ENCODE measurements at regions not wholly inside any gene's neighbourhood (a gene's known extent, or its start where the extent isn't known, plus 50 kb on each side); places are given as distances from the start of the nearest gene placed in this dataset.
A peak's percentile ranks its signal among the peaks of the same experiment; 100 is the strongest.

DNA sequence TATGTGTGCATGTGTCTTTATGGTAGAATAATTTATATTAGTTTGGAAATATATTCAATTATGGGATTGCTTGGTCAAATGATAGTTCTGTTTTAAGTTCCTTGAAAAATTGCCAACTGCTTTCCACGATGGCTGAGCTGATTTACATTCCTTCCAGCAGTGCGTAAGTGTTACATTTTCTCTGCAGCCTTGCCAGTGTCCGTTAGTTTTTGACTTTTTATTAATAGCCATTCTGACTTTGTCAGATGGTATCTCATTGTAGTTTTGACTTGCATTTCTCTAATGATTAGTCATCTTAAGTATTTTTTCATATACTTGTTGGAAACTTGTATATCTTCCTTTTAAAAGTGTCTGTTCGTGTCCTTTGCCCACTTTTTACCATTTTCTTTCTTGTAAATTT, 434.2 kb upstream of the POT1 start:
- TF ChIP-seq, protein P1, sequence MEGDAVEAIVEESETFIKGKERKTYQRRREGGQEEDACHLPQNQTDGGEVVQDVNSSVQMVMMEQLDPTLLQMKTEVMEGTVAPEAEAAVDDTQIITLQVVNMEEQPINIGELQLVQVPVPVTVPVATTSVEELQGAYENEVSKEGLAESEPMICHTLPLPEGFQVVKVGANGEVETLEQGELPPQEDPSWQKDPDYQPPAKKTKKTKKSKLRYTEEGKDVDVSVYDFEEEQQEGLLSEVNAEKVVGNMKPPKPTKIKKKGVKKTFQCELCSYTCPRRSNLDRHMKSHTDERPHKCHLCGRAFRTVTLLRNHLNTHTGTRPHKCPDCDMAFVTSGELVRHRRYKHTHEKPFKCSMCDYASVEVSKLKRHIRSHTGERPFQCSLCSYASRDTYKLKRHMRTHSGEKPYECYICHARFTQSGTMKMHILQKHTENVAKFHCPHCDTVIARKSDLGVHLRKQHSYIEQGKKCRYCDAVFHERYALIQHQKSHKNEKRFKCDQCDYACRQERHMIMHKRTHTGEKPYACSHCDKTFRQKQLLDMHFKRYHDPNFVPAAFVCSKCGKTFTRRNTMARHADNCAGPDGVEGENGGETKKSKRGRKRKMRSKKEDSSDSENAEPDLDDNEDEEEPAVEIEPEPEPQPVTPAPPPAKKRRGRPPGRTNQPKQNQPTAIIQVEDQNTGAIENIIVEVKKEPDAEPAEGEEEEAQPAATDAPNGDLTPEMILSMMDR (IDR thresholded peaks at IDR 0.05): no peak
- no peak for TF ChIP-seq ZFX (IDR thresholded peaks at IDR 0.05; ENCODE audit: borderline replicate concordance)

DNA sequence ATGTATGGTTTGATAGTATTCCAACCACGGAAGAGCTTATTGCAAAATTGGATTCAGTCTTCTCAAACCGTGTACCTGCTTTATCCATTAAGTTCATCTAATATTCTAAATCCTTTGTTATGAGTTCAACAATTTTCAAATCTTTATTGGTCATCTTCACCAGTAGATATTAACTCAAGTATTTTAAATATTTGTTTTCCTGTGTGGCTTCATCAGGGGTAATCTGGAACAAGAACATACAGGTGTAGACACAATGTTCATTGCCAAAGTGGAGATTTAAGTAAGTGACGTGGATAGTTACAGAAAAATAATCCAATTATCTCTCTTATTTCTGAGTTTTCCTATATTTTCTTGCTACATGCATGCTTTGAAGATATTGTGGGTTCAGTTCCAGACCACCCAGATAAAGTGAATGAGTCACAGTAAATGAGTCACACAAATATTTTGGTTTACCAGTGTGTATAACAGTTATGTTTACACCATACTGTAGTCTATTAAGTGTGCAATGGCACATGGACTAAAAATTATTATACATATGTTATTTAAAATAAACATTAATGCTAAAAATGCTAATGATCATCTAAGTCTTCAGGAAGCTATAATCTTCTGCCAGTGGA, 429.0 kb upstream of the POT1 start:
- TF ChIP-seq, protein P1 (IDR thresholded peaks at IDR 0.05): no peak
- no peak for TF ChIP-seq ZFX (IDR thresholded peaks at IDR 0.05; ENCODE audit: borderline replicate concordance)
- peak overlapping the region; percentile 85 for H3K27ac ChIP-seq

More for the DNA sequence above, 434.2 kb upstream of the POT1 start:
- H3K27ac ChIP-seq: no peak overlapping the region

DNA sequence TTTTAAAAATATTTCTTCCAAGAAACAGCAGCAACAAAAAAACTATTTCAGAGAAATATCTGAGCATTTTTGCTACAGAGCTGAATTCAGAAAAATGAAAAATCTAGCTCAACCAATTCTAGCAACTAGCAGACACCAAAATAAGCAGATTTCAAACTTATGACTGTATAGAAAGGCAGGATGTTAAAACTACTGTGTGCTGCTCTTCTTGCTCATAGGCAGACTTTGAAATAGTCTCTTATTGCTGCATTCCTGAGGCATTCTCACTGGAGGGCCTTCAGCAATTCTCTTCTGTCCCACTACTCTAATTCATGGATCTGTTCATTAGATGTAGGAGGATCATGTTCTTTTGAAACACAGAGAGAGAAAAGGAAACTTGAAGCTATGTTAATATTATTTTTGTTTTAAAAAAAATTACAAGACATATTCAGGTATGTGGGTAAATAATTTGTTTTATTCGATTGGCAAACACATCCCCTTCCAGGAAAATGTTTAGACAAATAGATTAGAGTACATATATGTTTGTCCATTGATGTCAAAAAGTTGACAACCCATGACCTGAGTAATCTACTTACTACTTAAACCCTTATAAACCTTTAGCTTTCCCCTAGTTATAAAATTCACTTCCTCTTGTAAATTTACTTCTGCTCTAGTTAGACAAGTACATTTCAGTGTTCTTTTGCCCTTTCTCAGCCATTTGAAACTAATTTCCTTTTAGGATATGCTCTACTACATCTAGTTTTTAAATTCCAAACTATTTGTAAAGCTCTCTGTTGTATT, 428.2 kb upstream of the POT1 start:
- peak overlapping the region; percentile 85 for H3K27ac ChIP-seq
- TF ChIP-seq, protein P1 (IDR thresholded peaks at IDR 0.05): no peak
- TF ChIP-seq ZFX (IDR thresholded peaks at IDR 0.05; ENCODE audit: borderline replicate concordance): no peak

DNA sequence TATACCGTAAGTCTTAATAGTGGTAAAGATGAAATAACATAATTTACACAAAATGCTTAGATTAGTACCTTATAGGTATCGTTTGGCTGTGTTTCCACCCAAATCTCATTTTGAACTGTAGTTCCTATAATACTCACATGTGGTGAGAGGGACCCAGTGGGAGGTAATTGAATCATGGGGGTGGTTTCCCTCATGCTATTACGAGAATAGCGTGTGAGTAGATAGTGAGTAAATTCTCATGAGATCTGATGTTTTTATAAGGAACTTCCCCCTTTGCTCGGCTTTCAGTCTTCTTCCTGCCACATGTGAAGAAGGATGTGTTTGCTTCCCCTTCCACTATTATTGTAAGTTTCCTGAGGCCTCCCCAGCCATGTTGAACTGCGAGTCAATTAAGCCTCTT, 426.3 kb upstream of the POT1 start:
- TF ChIP-seq, protein P1 (IDR thresholded peaks at IDR 0.05): no peak
- no peak for TF ChIP-seq ZFX (IDR thresholded peaks at IDR 0.05; ENCODE audit: borderline replicate concordance)

DNA sequence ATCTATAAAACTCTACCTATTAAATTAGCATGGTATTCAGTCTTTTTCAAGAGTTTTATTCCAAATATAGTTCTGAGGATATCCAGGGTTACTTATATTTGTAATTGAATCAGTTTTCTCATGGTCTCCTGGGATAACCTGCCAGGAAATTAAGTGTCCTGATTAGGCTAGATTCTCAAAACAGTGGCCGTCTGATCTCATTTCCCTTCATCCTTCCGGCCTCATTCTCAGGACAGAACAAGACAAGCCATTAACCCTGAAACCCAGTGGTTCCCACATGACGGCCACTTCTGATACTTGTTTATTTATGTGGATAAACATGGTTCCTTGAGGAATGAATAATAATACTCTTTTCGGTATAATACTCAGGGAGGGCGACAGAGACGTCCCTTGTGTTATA, 417.6 kb upstream of the POT1 start:
- no peak overlapping the region for H3K27ac ChIP-seq
- no peak for TF ChIP-seq ZFX (IDR thresholded peaks at IDR 0.05; ENCODE audit: borderline replicate concordance)
- TF ChIP-seq, protein P1 (IDR thresholded peaks at IDR 0.05): no peak

More for the DNA sequence above, 426.3 kb upstream of the POT1 start:
- no peak overlapping the region for H3K27ac ChIP-seq

DNA sequence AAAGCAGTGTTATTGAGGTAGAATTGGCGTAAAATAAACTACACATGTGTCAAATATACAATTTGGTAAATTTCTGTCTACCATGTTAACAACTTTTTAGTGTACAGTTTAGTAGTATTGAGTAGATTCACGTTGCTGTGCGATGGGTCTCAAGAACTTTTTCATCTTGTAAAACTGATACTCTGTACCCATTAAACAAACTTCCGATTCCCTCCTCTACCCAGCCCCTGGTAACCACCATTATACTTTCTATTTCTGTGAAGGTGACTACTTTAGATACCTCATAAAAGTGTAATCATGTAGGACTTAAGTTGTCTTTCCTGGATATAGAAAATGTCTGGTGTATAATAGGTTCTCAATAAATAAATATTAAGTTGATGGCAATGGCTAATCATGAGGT, 408.5 kb upstream of the POT1 start:
- TF ChIP-seq, protein P1 (IDR thresholded peaks at IDR 0.05): no peak
- no peak for TF ChIP-seq ZFX (IDR thresholded peaks at IDR 0.05; ENCODE audit: borderline replicate concordance)

DNA sequence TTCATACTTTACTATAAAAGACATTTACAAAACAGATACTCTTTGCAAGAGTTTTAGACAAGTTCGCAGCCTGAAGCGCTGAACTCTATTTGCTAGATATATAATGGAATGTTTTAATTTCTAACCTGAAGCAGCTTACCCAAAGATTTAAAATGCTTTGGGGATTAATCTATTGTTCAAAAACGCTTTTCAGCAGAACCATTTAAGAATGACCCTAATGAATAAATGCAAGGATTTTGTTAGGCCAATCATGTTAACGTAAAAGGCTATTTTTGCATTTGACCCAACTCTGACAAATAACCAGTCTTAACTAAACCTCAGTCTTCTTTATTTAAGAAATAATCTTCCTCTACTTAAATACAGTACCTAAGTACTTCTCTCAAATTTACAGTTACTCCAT, 406.7 kb upstream of the POT1 start:
- H3K27ac ChIP-seq: no peak overlapping the region
- TF ChIP-seq, protein P1 (IDR thresholded peaks at IDR 0.05): no peak
- TF ChIP-seq ZFX (IDR thresholded peaks at IDR 0.05; ENCODE audit: borderline replicate concordance): no peak

More for the DNA sequence above, 408.5 kb upstream of the POT1 start:
- H3K27ac ChIP-seq: no peak overlapping the region
